Activated naive CD4-positive, alpha-beta T cell treated with anti-CD3 and anti-CD28 coated beads, Interleukin-2, amount 50 U/mL, for 16 hours (primary cell): ENCODE measurements at regions not wholly inside any gene's neighbourhood (a gene's known extent, or its start where the extent isn't known, plus 50 kb on each side); places are given as distances from the start of the nearest gene placed in this dataset.
"Not testable (repeated sequence)": the region's sequence is repeated elsewhere in the genome, so short reads cannot be mapped to it uniquely, and the experiment has no call there.

Experiments used
- DNase-seq: peaks from one replicate; pipeline ENCODE4 v3.0.0-alpha.2; 2020

- no peak for DNase-seq
These were observed 570.3 kb downstream of the RAPGEF2 start for GRCh38 chr4:159673221-159673620.

- DNase-seq = no peak
These were observed 571.4 kb downstream of the RAPGEF2 start for GRCh38 chr4:159674241-159674640.

DNA sequence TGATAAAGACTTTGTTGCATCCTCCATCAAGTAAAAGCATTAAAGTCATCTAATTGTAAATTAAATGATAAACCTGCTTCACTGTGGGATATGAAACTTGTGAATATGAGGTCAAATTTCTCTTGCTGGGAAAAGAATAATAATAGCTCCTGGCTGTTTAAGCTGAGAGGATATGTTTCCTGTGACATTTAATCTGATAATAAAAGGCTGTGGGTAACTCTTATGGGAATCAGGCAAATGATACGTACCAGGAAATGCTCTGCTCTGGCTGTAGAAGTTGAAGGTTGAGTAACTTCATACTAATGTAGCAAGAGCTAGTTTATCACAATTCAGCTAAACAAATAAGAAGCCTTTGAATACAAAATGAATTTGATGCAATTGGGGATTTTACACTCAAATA lies 574.6 kb downstream of the RAPGEF2 start:
- no peak for DNase-seq

DNA sequence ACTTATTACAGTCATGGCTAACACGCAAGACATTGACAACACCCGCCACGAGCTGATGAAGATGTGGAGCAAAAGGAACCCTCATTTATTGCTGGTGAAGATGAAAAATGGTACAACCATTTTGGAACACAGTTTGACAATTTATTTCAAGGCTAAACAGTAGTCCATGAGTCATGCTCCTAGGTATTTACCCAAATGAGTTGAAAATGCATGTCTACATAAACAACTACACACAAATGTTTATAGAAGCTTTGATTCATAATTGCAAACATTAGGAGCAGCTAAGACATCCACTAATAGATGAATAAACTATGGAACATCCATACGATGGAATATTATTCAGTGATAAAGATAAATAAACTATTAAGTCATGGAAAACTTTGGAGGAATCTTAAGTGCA lies 580.1 kb downstream of the RAPGEF2 start:
- DNase-seq = no peak

- no peak for DNase-seq
These were observed 581.2 kb downstream of the RAPGEF2 start for GRCh38 chr4:159684061-159684460.

DNA sequence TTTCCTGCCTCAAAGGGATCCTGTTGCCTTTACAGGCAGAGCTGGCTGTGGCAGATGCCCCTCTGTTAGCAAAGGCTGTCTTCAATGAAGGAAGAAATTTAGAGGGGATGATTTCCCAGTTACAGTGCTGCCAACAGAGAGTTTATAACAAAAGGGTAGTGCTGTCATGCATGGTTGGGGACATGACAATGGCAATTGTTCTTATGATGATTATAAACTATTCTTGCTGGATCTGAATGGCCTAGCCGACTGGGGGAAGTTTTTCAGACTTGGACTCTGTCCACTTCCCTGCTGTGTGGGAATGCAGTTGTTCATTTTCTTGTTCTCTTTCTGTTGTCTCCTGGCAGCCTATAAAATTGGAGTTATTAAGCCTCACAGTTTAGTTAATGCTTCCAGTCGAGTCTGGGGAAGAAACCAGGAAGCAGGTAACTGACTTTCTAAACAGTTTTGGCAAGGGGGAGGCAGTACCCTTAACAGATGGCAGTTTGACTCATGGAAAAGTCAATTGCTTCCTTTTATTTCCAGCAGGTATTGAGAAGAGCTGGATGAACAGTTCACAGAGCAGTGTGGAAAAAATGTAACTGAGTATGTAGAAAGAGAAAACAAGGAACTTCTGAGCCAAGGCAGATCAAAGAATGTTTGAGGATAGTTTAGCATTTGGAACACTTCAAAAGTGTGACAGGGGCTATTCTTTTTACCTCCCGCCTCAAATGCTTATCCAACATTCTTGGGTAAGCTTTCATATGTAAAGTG lies 582.6 kb downstream of the RAPGEF2 start:
- no peak for DNase-seq

DNA sequence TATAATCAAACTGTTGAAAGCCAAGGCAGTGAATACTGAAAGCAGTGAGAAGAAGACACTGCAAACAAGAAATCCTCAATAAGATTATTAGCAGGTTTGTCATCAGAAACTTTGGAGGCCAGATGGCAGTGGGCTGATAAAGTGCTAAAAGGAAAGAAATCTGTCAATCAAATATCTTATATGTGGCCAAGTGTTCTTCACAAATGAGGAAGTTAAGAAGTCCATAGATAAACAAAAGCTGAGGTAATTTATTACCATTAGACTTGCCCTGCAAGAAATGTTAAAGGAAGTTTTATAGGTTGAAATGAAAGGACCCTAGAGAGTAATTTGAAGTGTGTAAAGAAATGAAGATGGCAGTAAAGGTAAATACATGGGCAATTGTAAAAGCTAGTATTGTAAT lies 586.6 kb downstream of the RAPGEF2 start:
- DNase-seq = no peak

DNA sequence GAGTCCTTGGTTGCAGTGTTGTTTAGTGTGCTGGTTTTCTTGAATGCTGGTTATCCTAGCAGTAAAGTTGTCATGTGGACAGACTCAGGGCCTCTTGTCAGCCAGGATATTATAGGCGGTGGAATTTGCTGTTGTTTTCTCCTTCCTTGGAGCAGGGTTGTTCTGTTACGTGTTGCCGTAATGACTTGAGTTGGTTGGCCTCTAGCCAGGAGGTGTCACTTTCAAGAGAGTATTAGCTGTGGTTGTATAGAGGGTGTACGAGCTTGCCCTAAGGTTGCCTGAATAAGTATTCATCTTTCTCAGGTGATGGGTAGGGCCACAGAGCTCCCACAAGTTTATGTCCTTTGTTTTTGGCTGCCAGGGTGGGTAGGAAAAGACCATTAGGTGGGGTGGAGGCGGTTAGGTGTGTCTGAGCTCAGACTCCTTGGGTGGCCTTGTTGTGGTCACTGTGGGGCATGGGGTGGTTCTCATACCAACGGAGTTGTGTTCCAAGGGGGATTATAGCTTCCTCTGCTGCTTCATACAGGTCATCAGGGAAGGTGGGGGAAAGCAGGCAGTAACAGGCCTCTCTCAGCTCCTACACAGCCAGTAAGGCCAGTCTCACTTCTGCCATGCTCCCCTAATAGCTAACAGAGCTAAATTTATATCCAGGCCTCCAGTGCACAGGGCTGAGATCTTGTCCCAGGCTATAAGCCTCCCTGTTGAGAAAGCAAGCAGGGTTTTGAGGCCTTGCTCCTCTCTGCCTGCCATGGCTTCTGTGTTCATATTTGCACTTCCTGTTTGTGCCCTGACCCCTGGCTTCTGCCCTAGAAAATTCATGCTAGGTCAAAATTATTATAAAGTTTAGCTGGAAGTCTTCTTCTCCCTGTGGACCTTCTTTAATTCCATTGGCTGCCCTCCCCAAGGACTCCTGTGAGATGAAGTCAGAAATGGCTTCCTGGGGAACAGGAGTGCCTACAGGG lies 594.7 kb downstream of the RAPGEF2 start:
- no peak for DNase-seq

DNA sequence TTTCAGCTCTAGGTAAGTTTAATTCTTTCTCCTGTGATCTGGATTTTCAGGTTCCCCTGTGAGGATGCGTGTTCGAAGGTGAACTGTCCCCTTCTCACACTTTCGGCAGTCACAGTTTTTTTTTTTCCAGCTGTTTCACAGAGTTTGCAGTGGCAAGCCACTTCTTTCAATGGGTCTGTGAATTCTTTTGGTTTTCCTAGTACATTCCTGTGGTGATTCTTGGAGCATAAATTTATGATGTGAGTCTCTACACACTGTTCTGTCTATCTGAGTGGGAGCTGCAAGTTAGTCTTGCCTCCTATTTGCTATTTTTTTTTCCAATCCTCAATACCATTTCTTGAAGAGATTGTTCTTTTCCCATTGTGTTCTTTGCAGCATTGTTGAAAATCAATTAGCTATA lies 595.5 kb downstream of the RAPGEF2 start:
- DNase-seq = no peak

DNA sequence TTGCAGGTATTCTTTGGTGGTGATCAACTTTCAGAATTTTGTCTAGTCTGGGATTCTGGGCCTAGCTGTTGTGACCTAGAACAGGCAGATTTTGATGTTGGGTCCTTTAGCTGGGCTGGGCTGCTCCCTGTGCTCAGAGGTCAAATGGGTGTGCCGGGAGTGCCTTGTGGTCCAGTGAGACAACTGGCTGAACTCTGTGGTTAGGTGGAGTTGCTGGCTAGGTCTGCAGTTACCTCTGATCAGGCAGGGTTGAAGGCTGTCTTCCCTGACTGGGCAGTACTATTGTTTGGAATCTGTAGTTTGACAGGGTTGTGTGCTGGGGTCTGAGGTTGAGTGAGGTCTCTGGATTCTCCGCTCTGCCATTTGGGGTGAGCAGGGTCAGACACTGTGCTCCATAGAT lies 599.3 kb downstream of the RAPGEF2 start:
- no peak for DNase-seq

DNA sequence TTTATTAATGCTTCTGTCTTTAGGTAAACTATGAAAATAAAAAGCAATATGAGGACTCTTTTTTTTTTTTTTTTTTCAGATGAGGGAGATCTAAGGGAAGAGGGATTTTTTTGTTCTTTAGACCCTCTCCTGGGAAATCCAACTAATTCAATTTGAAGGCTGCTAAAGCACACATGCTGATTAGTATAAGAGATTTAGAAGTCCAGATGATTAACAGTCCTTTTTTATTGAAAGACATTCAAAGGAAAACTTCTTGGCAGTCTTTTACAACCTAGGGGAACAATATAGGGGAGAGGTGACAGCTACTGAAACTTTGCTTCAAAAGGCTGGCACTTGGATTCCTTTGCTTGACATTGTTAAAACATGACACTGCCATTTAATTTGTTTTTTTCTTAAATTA lies 602.5 kb downstream of the RAPGEF2 start:
- no peak for DNase-seq

DNA sequence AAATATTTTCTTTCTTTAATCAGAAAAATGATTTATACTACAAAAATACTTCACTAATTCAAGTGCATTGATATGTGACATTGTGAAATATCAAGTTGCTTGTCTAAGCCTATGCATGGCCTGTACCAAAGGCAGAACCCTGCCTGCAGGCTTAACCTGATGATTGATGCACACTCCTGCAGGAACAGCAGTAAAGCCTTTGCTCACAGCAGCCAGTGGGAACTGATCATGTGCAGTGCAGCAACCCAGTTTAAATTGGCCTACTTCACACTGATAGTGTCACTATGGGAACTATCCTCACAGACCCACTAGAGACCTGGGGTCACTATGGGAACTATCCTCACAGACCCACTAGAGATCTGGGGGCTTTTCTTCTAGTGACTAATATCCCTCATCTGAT lies 603.8 kb downstream of the RAPGEF2 start:
- no peak for DNase-seq

DNA sequence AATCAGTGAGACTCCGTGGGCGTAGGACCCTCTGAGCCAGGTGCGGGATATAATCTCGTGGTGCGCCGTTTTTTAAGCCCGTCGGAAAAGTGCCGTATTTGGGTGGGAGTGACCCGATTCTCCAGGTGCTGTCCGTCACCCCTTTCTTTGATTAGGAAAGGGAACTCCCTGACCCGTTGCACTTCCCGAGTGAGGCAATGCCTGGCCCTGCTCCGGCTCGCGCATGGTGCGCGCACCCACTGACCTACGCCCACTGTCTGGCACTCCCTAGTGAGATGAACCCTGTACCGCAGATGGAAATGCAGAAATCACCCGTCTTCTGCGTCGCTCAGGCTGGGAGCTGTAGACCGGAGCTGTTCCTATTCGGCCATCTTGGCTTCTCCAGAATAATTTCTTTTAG lies 612.3 kb downstream of the RAPGEF2 start:
- not testable (repeated sequence) for DNase-seq

GRCh38 chr4:159719531-159719930 lies 616.7 kb downstream of the RAPGEF2 start:
- no peak for DNase-seq

- DNase-seq = no peak
These were observed 619.2 kb downstream of the RAPGEF2 start for GRCh38 chr4:159722052-159722451.

DNA sequence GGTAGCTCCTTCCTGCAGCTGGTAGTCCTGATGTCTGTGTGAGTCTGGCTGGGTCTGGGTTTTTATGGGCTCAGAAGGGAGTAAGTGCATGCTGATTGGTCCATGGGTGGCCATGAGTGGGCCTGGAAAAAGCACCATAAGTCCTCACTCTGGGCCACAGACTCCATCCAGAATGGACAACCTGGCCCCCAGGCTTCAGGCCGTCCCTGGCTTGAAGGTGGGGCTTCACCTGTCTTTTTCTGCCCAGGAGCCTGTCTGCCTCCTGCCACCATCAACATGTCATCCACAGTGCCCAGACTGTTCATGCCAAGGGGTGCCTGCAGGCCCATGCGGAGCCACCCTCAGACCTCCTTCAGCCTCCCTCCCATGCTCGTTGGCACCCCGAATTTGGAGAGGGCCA lies 620.0 kb downstream of the RAPGEF2 start:
- DNase-seq = no peak

- no peak for DNase-seq
These were observed 620.6 kb downstream of the RAPGEF2 start for GRCh38 chr4:159723341-159724048.

DNA sequence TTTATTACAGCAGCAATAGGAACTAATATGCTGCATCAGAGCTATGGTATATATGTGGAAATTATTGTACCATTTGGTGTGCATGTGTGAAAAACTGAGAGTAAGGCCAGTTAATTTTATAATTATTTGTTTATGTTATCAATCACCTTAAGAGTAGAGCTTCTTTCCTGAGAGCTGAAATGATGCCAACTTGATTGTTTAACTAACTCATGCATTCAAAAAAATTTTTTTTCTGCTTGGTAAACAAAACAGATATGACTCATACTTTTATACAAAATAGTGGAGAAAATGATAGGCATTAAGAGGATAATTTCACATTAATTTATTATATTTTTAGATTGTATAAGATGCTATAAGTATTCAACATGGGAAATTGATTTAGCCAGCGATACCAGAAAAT lies 622.7 kb downstream of the RAPGEF2 start:
- no peak for DNase-seq

DNA sequence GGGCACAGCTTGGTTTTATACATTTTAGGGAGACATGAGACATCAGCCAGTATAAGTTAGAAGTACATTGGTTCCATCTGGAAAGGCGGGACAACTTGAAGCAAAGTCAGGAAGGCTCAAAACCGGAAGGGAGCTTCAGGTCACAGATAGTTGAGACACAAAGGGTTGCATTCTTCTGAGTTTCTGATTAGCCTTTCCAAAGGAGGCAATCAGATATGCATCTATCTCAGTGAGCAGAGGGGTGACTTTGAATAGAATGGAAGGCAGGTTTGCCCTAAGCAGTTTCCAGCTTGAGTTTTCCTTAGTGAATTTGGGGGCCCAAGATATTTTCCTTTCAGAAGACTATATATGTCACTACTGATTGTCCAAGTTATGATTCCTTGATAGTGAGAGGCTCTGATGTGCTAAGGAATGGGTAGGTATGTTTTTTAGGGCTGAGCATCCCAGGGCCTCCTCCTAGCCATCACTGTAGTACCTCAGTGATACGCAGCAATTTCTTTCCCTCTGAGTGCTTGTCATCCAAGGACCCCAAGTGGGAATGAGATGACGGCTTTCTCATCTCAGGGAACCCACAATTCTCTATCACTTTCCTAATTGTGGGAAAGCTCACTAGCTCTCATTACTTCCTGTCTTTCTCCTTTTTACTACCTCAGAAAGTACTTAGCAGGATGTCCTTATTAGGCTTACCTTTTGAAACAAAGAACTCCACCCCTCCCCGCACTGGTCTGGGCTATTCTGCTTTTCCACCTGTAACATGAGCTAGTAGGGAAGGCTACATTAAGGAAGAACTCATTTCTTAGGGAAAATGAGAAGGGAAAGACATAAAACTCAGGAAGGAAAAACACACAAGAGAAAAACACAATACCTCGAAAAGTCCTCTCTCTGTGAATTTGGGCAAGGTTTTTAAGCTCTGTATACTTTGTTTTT lies 632.7 kb downstream of the RAPGEF2 start:
- DNase-seq = no peak

DNA sequence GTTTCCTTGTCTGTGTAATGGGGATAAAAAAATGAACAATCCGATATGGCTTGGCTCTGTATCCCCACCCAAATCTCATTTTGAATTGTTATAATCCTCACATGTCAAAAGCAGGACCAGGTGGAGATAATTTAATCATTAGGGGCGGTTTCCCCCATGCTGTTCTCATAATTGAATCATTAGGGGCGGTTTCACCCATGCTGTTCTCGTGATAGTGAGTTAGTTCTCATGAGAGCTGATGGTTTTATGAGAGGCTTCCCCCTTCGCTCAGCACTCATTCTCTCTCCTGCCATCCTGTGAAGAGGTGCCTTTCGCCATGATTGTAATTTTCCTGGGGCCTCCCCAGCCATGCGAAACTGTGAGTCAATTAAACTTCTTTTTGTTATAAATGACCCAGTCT lies 633.5 kb downstream of the RAPGEF2 start:
- no peak for DNase-seq

- no peak for DNase-seq
These were observed 641.1 kb downstream of the RAPGEF2 start for GRCh38 chr4:159743971-159744370.

GRCh38 chr4:159747983-159748382 lies 645.1 kb downstream of the RAPGEF2 start:
- DNase-seq = no peak
